OCI-LY7 (cell line): ENCODE measurements at regions not wholly inside any gene's neighbourhood (a gene's known extent, or its start where the extent isn't known, plus 50 kb on each side); places are given as distances from the start of the nearest gene placed in this dataset.

Source experiments
- BruUV-seq: library from RNA; stranded (reverse); fragments of 400-500 nt; replicated peaks from 2 replicates; lab custom pipeline; 2021; lab: Mats Ljungman, UMichigan
- CTCF ChIA-PET: fragments of 300-600 bp; sonication (Branson Sonifier 250); formaldehyde crosslinking; loops from one replicate; lab custom pipeline; 2022; ENCODE audit warnings: antibody characterized with exemption; ENCODE audit not compliant: unreplicated experiment; lab: Charles Lee
- POLR2A ChIA-PET: fragments of 300-600 bp; sonication (Branson Sonifier 250); formaldehyde crosslinking; loops from one replicate; lab custom pipeline; 2022; ENCODE audit warnings: antibody characterized with exemption; lab: Charles Lee
- DNase-seq: peaks from one replicate; pipeline ENCODE4 v3.0.0-alpha.2; 2015; ENCODE audit warnings: low spot score
- H2AFZ ChIP-seq: fragments of 200-600 bp; sonication (generic), shearing (Covaris generic); 2 replicates; pipeline ENCODE4 v1.6.1; 2014; ENCODE audit warnings: mild to moderate bottlenecking, antibody characterized with exemption, low read length, moderate library complexity
- H3K27ac ChIP-seq: fragments of 200-600 bp; sonication (generic); 2 replicates; pipeline ENCODE4 v1.5.1; 2014; ENCODE audit warnings: mixed run types, low read depth, mild to moderate bottlenecking, moderate library complexity, low read length, inconsistent platforms; ENCODE audit not compliant: poor library complexity, severe bottlenecking
- H3K36me3 ChIP-seq: fragments of 200-600 bp; sonication (generic); 2 replicates; pipeline ENCODE4 v1.6.1; 2014; ENCODE audit warnings: mild to moderate bottlenecking, antibody characterized with exemption, low read length, moderate library complexity, mixed read lengths; ENCODE audit not compliant: insufficient read depth
- H3K4me1 ChIP-seq: fragments of 200-600 bp; sonication (generic); 2 replicates; pipeline ENCODE4 v1.5.1; 2014; ENCODE audit warnings: mild to moderate bottlenecking, low read length; ENCODE audit not compliant: insufficient read depth, poor library complexity, severe bottlenecking
- H3K4me2 ChIP-seq: fragments of 200-600 bp; sonication (generic); 2 replicates; pipeline ENCODE4 v1.6.1; 2014; ENCODE audit warnings: mild to moderate bottlenecking, low read length
- H3K4me3 ChIP-seq: fragments of 200-600 bp; sonication (generic); 2 replicates; pipeline ENCODE4 v1.5.1; 2014; ENCODE audit warnings: mild to moderate bottlenecking, low read depth, low read length; ENCODE audit not compliant: poor library complexity, severe bottlenecking
- H3K79me2 ChIP-seq: fragments of 200-600 bp; sonication (generic); 2 replicates; pipeline ENCODE4 v1.6.1; 2016; ENCODE audit warnings: low read depth, mild to moderate bottlenecking, low read length, moderate library complexity, mixed read lengths; ENCODE audit not compliant: insufficient read depth
- H3K9me2 ChIP-seq: fragments of 200-600 bp; sonication (generic); 2 replicates; pipeline ENCODE4 v1.6.1; 2016; ENCODE audit warnings: mild to moderate bottlenecking, low read length, mixed read lengths; ENCODE audit not compliant: insufficient read depth
- H3K9me3 ChIP-seq: fragments of 200-600 bp; sonication (generic); 2 replicates; pipeline ENCODE4 v1.6.1; 2014; ENCODE audit warnings: mild to moderate bottlenecking, mixed run types, low read length, mixed read lengths
- H4K20me1 ChIP-seq: fragments of 200-600 bp; sonication (generic); 2 replicates; pipeline ENCODE4 v1.6.1; 2014; ENCODE audit warnings: mild to moderate bottlenecking, antibody characterized with exemption, low read length, moderate library complexity, mixed read lengths; ENCODE audit not compliant: insufficient read depth
- EZH2phosphoT487 ChIP-seq: fragments of 200-600 bp; sonication (generic); IDR thresholded peaks from 2 replicates; pipeline ENCODE4 v1.6.1; 2018; ENCODE audit warnings: low read depth, borderline replicate concordance, mild to moderate bottlenecking, mixed run types, antibody characterized with exemption, low read length, moderate library complexity, mixed read lengths
- intact Hi-C: fragments of 100-400 bp; cut with micrococcal nuclease; formaldehyde crosslinking; loops from one replicate; pipeline ENCODE4 v1.10.0; 2022; ENCODE audit not compliant: unreplicated experiment
- TF ChIP-seq, protein P1 (sequence below): fragments of 200-600 bp; sonication (generic); conservative IDR thresholded peaks from 2 replicates; pipeline ENCODE4 v1.5.1; 2014; ENCODE audit warnings: mild to moderate bottlenecking, antibody characterized with exemption, low read length, moderate library complexity, mixed read lengths

DNA sequence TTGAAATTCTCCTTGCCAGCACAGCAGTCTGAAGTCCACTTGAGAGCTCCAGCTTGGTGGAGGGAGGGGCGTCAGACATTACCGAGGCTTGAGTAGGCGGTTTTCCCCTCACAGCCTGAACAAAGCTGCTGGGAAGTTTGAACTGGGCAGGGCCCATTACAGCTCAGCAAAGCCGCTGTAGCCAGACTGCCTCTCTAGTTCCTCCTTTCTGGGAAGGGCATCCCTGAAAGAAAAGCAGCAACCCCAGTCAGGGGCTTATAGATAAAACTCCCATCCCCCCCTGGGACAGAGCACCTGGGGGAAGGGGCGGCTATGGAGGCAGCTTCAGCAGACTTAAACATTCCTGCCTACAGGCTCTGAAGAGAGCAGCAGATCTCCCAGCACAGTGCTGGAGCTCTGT is 325.3 kb downstream of the GJA1 start:
- H4K20me1 ChIP-seq: no peaks in the 10 kb centered on the region

DNA sequence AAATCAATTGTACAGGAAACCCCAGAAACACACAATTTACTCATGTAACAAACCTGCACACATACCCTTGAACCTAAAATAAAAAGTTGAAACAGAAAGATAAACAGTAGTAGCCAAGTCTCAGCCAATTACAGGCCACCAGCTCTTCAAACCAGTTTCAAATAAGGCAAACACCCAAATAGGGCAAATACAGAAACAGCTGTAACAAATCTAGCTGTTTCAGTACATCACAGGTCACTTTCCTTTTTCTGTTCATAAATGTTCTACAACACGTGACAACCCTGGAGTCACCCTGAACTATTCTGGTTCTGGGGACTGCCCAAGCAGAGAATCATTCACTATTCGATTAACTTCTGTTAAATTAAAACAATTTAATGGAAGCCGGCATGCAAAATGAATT is 329.0 kb downstream of the GJA1 start:
- POLR2A ChIA-PET: no interaction called here
- Histone ChIP-seq H3K36me3 (no peaks in the 10 kb centered on the region), H3K9me3 (no peaks in the 10 kb centered on the region), H3K79me2 (no peaks in the 10 kb centered on the region), H2AFZ (no peak overlapping the region), H3K4me2 (no peak overlapping the region), H3K4me3 (no peak overlapping the region), H3K9me2 (no peaks in the 10 kb centered on the region), H3K4me1 (no peaks in the 10 kb centered on the region), H3K27ac (no peak overlapping the region), H4K20me1 (no peaks in the 10 kb centered on the region)
- CTCF ChIA-PET: no interaction called here
- no peak for DNase-seq
- no TSS peak for BruUV-seq
- TF ChIP-seq, protein P1, sequence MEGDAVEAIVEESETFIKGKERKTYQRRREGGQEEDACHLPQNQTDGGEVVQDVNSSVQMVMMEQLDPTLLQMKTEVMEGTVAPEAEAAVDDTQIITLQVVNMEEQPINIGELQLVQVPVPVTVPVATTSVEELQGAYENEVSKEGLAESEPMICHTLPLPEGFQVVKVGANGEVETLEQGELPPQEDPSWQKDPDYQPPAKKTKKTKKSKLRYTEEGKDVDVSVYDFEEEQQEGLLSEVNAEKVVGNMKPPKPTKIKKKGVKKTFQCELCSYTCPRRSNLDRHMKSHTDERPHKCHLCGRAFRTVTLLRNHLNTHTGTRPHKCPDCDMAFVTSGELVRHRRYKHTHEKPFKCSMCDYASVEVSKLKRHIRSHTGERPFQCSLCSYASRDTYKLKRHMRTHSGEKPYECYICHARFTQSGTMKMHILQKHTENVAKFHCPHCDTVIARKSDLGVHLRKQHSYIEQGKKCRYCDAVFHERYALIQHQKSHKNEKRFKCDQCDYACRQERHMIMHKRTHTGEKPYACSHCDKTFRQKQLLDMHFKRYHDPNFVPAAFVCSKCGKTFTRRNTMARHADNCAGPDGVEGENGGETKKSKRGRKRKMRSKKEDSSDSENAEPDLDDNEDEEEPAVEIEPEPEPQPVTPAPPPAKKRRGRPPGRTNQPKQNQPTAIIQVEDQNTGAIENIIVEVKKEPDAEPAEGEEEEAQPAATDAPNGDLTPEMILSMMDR: no peak
- no peak for TF ChIP-seq EZH2phosphoT487
- intact Hi-C loops: no loop called here

More for the DNA sequence above, 325.3 kb downstream of the GJA1 start:
- Histone ChIP-seq H3K36me3 (no peaks in the 10 kb centered on the region), H3K4me2 (no peak overlapping the region), H3K27ac (no peak overlapping the region), H3K4me1 (no peaks in the 10 kb centered on the region), H3K79me2 (no peaks in the 10 kb centered on the region), H2AFZ (no peak overlapping the region), H3K4me3 (no peak overlapping the region), H3K9me3 (no peaks in the 10 kb centered on the region), H3K9me2 (no peaks in the 10 kb centered on the region)
- ChIA-PET POLR2A (no interaction called here), CTCF (no interaction called here)
- no peak for TF ChIP-seq EZH2phosphoT487
- TF ChIP-seq, protein P1: no peak
- DNase-seq: no peak
- intact Hi-C loops: no loop called here
- BruUV-seq: no TSS peak

DNA sequence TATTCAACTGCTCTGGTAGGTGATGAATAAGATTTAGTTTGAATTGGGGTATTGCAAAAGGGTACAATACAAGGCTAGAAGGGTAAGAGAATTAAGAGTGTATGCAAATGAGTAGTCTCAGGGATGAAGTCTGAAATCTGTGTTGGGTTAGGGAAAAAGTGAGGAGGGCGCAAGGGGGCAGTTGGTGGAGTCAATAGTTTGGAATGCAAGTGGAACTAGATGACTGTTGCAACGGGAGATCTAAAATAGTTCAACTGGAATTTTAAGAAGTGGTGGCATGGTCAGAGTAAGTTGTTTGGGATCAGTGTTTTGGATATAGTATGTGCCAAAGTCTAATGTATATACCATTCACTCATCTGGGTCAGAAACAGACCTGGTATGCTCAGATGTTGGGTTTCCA is 329.6 kb downstream of the GJA1 start:
- H3K4me3 ChIP-seq: no peak overlapping the region
- CTCF ChIA-PET: no interaction called here
- no peaks in the 10 kb centered on the region for H3K4me1 ChIP-seq
- POLR2A ChIA-PET: no interaction called here
- no peaks in the 10 kb centered on the region for H3K79me2 ChIP-seq
- no peak overlapping the region for H2AFZ ChIP-seq
- no peaks in the 10 kb centered on the region for H3K9me3 ChIP-seq
- no peak overlapping the region for H3K4me2 ChIP-seq
- H3K36me3 ChIP-seq: no peaks in the 10 kb centered on the region
- H4K20me1 ChIP-seq: no peaks in the 10 kb centered on the region
- intact Hi-C loops: no loop called here
- H3K9me2 ChIP-seq: no peaks in the 10 kb centered on the region
- DNase-seq: no peak
- no peak overlapping the region for H3K27ac ChIP-seq
- BruUV-seq: no TSS peak
- TF ChIP-seq, protein P1: no peak
- no peak for TF ChIP-seq EZH2phosphoT487
